CD1c-positive myeloid dendritic cell (primary cell): ENCODE measurements at regions not wholly inside any gene's neighbourhood (a gene's known extent, or its start where the extent isn't known, plus 50 kb on each side); places are given as distances from the start of the nearest gene placed in this dataset.
"Not testable (repeated sequence)": the region's sequence is repeated elsewhere in the genome, so short reads cannot be mapped to it uniquely, and the experiment has no call there.

Source experiments
- DNase-seq: peaks from one replicate; pipeline ENCODE4 v3.0.0-alpha.2; 2016; ENCODE audit errors: extremely low spot score

GRCh38 chr4:187069398-187069797, 345.7 kb upstream of the FAT1 start:
- no peak for DNase-seq

- DNase-seq, result no peak
Observed at GRCh38 chr4:187070158-187070557, 346.5 kb upstream of the FAT1 start.

GRCh38 chr4:187070740-187071139, 347.1 kb upstream of the FAT1 start:
- DNase-seq, result no peak

- no peak for DNase-seq
Observed at GRCh38 chr4:187071946-187072600, 348.4 kb upstream of the FAT1 start.

GRCh38 chr4:187073820-187074219, 350.2 kb upstream of the FAT1 start:
- no peak for DNase-seq

GRCh38 chr4:187075514-187075913, 351.9 kb upstream of the FAT1 start:
- no peak for DNase-seq

GRCh38 chr4:187077744-187078401, 354.2 kb upstream of the FAT1 start:
- DNase-seq, result no peak

GRCh38 chr4:187084701-187085100, 361.0 kb upstream of the FAT1 start:
- DNase-seq, result no peak

GRCh38 chr4:187085339-187085738, 361.7 kb upstream of the FAT1 start:
- DNase-seq, result no peak

- DNase-seq, result no peak
Observed at GRCh38 chr4:187086151-187086550, 362.5 kb upstream of the FAT1 start.

GRCh38 chr4:187088070-187088799, 364.6 kb upstream of the FAT1 start:
- no peak for DNase-seq

- DNase-seq, result no peak
Observed at GRCh38 chr4:187090401-187090800, 366.7 kb upstream of the FAT1 start.

GRCh38 chr4:187090832-187091231, 367.2 kb upstream of the FAT1 start:
- DNase-seq, result not testable (repeated sequence)

- DNase-seq, result no peak
Observed at GRCh38 chr4:187094144-187094543, 370.5 kb upstream of the FAT1 start.

- DNase-seq, result no peak
Observed at GRCh38 chr4:187098429-187098828, 374.8 kb upstream of the FAT1 start.

- no peak for DNase-seq
Observed at GRCh38 chr4:187103351-187103750, 379.7 kb upstream of the FAT1 start.

- DNase-seq, result no peak
Observed at GRCh38 chr4:187108845-187109244, 385.2 kb upstream of the FAT1 start.

- no peak for DNase-seq
Observed at GRCh38 chr4:187109636-187110035, 386.0 kb upstream of the FAT1 start.

- DNase-seq, result no peak
Observed at GRCh38 chr4:187118166-187118565, 394.5 kb upstream of the FAT1 start.

GRCh38 chr4:187118602-187119120, 395.0 kb upstream of the FAT1 start:
- no peak for DNase-seq

- no peak for DNase-seq
Observed at GRCh38 chr4:187124331-187124730, 400.7 kb upstream of the FAT1 start.

GRCh38 chr4:187125062-187125461, 401.4 kb upstream of the FAT1 start:
- no peak for DNase-seq

GRCh38 chr4:187127456-187127855, 403.8 kb upstream of the FAT1 start:
- DNase-seq, result no peak
